ENCODE measurements at regions not wholly inside any gene's neighbourhood (a gene's known extent, or its start where the extent isn't known, plus 50 kb on each side); places are given as distances from the start of the nearest gene placed in this dataset.

DNA sequence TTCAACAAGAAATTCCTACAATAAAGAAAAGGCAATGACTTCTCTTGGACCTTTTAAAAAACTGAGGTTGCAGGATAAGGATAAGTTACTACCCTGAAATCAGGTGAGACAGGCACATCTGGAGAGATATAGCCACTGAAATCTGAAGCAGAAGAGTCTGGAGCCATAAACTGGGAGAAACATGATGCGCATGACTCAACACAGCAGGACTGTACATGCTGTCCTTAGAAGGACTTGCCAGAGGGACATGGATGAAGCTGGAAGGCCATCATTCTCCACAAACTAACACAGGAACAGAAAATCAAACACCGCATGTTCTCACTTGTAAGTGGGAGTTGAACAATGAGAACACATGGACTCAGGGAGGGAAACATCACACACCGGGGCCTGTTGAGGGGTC lies 1020.2 kb downstream of the AGBL1 start:
- TF ChIP-seq SP4 (IDR thresholded peaks at IDR 0.05; ENCODE audit: low read length) (no peak), ZNF274 (IDR thresholded peaks at IDR 0.05; ENCODE audit: borderline replicate concordance, extremely low read depth, low read length) (no peak), CTBP2 (IDR thresholded peaks at IDR 0.05; ENCODE audit: borderline replicate concordance, insufficient read depth, insufficient read length, low read length) (no peak), RFX5 (IDR thresholded peaks at IDR 0.05; ENCODE audit: borderline replicate concordance, low read depth, low read length) (no peak)
- peaks cover 0 to 4% of the 10 kb centered on the region in 2 experiments; a peak in 1 of 4 replicates for H3K9me3 ChIP-seq (ENCODE audit: insufficient read depth in 2 of 2, low read depth in 1 of 2, low read length in 1 of 2)
- no peak overlapping the region for H3K4me2 ChIP-seq (ENCODE audit: insufficient read depth in 1 of 2, low read depth in 2 of 2, low read length in 2 of 2)
- H3K4me3 ChIP-seq (ENCODE audit: extremely low read depth in 1 of 4, insufficient read depth in 2 of 4, low read depth in 3 of 4, low read length in 4 of 4) = no peak overlapping the region
- H3K4me1 ChIP-seq (replicated peaks in 1 of 4; ENCODE audit: control insufficient read depth in 3 of 4, insufficient read depth in 4 of 4, low read length in 3 of 4) = no peaks in the 10 kb centered on the region
- no peaks in the 10 kb centered on the region for H3K36me3 ChIP-seq (ENCODE audit: control insufficient read depth in 2 of 4, insufficient read depth in 4 of 4, low read length in 3 of 4)
- H2AK5ac ChIP-seq (ENCODE audit: low read depth, low read length) = no peak overlapping the region
- no peak overlapping the region for H3K23ac ChIP-seq (ENCODE audit: insufficient read length)
- H4K5ac ChIP-seq (ENCODE audit: insufficient read length, low read depth, low read length) = no peak overlapping the region
- no peak overlapping the region for H2BK15ac ChIP-seq (ENCODE audit: low read length)
- H3K9ac ChIP-seq (replicated peaks in 1 of 4; ENCODE audit: extremely low read depth in 1 of 4, low read depth in 3 of 4, low read length in 3 of 4) = no peak overlapping the region
- H3K4ac ChIP-seq (replicated peaks; ENCODE audit: insufficient read length, low read depth, low read length) = no peak overlapping the region
- H3K23me2 ChIP-seq (ENCODE audit: low read depth, low read length) = no peaks in the 10 kb centered on the region
- ChIA-PET CTCF (ENCODE audit: partially characterized antibody) (no interaction called here), POLR2A (ENCODE audit: partially characterized antibody) (no interaction called here)
- FAIRE-seq (no peak), DNase-seq (ENCODE audit: low read depth in 1 of 2, low spot score in 2 of 2) (no peak)
- H4K91ac ChIP-seq (replicated peaks; ENCODE audit: insufficient read length, low read length) = no peak overlapping the region
- no peaks in the 10 kb centered on the region for H3K27me3 ChIP-seq (replicated peaks in 1 of 4; ENCODE audit: control insufficient read depth in 3 of 4, extremely low read depth in 1 of 4, insufficient read depth in 3 of 4, low read length in 3 of 4)
- H4K8ac ChIP-seq (ENCODE audit: extremely low read depth, insufficient read depth, low read length) = no peak overlapping the region
- no peak overlapping the region for H3K56ac ChIP-seq (replicated peaks; ENCODE audit: insufficient read length, low read depth, low read length)
- H2BK20ac ChIP-seq (ENCODE audit: low read length) = no peak overlapping the region
- no peaks in the 10 kb centered on the region for H3K79me2 ChIP-seq (ENCODE audit: control insufficient read depth in 1 of 2, insufficient read depth in 2 of 2, low read length in 2 of 2)
- H3K27ac ChIP-seq (ENCODE audit: low read depth, low read length) = no peak overlapping the region
- no peak overlapping the region for H3K14ac ChIP-seq (ENCODE audit: insufficient read length)
- no peaks in the 10 kb centered on the region for H3K79me1 ChIP-seq (ENCODE audit: low read depth, low read length)
- H2BK120ac ChIP-seq (replicated peaks; ENCODE audit: low read depth, low read length) = no peak overlapping the region
- H2AFZ ChIP-seq (ENCODE audit: low read length) = peak overlapping the region; percentile 77; the same call in 1 of the 2 replicates
- 92% methylated on average over 3 of the region's 3 CpGs; no CpG with 5 or more reads in 1 of the 2 experiments for WGBS, 2 experiments (ENCODE audit: extremely low coverage in 1 of 2, insufficient coverage in 1 of 2, insufficient read length in 1 of 2, insufficient replicate concordance in 2 of 2, low coverage in 1 of 2, low lambda C conversion rate in 2 of 2, missing lambda C conversion rate in 1 of 2)
- H3K18ac ChIP-seq (ENCODE audit: extremely low read depth, low read length) = no peak overlapping the region
- H4K20me1 ChIP-seq (replicated peaks in 1 of 2; ENCODE audit: control insufficient read depth in 1 of 2, insufficient read depth in 2 of 2, low read length in 2 of 2) = no peaks in the 10 kb centered on the region
- H2BK5ac ChIP-seq (ENCODE audit: low read depth, low read length) = no peak overlapping the region
- H2BK12ac ChIP-seq (ENCODE audit: low read depth, low read length) = no peak overlapping the region
